C4-2B (cell line): ENCODE measurements at regions not wholly inside any gene's neighbourhood (a gene's known extent, or its start where the extent isn't known, plus 50 kb on each side); places are given as distances from the start of the nearest gene placed in this dataset.

Experiments
- ZFX ChIP-seq: fragments of 450-650 bp; IDR thresholded peaks from 2 replicates; pipeline ENCODE4 v1.6.1; 2017
- TF ChIP-seq, protein P1 (sequence below): fragments of 450-650 bp; conservative IDR thresholded peaks from 2 replicates; pipeline ENCODE4 v1.5.1; 2017; ENCODE audit warnings: mild to moderate bottlenecking

DNA sequence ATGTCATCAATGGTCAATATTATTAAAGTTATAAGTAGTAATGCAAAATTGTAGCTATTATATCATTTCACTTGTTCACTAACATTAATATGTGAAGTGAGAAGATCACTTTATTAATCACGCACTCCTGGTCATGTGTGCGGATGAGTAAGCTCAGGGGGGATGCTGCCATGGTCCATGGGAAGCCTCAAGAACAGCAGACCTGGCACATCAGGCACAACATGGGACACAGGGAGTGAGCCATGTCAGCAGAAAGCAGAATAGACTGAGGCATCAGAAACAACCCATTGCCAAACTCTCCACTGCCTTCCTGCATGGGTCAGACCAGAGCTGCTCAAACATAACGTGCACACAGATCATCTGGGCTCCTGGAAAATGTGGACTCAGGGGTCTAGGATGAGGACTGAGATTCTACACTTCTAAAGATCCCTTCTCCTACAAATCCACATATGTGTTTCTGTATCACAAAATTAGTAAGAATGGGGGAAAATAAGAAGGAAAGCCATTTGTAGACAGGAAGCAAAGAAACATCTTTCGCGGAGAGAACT, 63.8 kb upstream of the VPREB1 start:
- TF ChIP-seq, protein P1, sequence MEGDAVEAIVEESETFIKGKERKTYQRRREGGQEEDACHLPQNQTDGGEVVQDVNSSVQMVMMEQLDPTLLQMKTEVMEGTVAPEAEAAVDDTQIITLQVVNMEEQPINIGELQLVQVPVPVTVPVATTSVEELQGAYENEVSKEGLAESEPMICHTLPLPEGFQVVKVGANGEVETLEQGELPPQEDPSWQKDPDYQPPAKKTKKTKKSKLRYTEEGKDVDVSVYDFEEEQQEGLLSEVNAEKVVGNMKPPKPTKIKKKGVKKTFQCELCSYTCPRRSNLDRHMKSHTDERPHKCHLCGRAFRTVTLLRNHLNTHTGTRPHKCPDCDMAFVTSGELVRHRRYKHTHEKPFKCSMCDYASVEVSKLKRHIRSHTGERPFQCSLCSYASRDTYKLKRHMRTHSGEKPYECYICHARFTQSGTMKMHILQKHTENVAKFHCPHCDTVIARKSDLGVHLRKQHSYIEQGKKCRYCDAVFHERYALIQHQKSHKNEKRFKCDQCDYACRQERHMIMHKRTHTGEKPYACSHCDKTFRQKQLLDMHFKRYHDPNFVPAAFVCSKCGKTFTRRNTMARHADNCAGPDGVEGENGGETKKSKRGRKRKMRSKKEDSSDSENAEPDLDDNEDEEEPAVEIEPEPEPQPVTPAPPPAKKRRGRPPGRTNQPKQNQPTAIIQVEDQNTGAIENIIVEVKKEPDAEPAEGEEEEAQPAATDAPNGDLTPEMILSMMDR: no peak
- no peak for TF ChIP-seq ZFX
